Putamen (tissue), 1 donor: ENCODE measurements at regions not wholly inside any gene's neighbourhood (a gene's known extent, or its start where the extent isn't known, plus 50 kb on each side); places are given as distances from the start of the nearest gene placed in this dataset.

Source experiments
- DNase-seq: peaks from one replicate; pipeline ENCODE4 v3.0.0-alpha.2; 2016; ENCODE audit warnings: low spot score

GRCh38 chr1:228897901-228898300 lies 162.6 kb downstream of the RHOU start:
- DNase-seq: no peak

DNA sequence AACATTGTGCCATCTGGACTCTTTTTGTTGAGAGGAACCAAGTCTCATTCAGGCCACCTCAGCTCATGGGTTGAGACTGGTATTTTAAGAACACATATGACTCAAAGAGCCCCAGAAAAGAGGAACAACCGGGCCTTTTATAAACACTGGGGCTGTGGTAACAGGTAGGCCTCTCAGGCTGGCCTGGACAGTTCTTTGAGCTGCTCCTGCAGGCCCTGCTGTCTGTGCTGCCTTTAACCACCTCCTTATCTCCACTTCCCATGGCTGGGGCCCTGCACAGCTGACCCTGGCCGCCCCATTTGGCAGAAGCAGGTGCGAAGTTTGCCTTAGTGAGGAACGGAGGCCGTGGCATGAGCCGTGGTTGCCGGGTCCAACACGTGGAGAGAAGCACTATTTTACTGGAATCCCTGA lies 163.3 kb downstream of the RHOU start:
- no peak for DNase-seq

GRCh38 chr1:228899421-228899956 lies 164.2 kb downstream of the RHOU start:
- DNase-seq: no peak

DNA sequence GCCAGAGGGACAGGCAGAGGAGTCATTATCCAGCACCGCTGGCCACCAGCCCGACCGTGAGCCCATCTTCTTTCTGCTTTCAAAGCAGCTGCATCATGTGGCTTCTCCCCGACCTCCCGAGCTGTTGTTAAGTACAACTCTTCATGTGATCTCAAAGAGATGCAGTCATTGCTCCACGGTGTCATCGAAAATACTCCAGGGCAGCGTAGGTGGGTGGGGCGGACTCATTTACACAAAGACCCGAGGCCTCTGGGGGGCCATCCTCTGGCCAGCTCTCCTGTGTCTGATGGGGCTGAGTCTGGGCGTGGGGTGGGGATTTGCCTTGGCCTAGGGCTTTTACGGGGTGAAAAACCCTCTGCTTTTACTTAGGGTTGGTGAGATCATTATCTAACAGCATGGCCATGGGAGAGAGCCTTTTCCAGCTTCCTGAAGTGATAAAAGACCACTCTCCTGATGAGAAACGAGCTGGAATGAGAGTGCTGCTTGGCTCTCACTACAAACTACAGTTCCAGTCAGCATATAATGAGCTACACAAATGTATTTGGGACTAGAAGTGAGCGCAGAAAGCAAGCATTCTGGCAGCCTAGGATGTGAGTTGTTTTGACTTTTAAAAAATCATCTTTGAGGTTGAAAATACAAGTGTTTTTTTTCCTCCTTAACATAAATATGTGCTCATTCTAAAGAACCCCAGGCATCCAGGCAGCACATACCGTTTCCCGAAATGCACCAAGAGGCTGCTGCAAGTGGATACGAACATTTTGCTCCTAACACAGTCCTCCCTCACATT lies 165.0 kb downstream of the RHOU start:
- DNase-seq: no peak

DNA sequence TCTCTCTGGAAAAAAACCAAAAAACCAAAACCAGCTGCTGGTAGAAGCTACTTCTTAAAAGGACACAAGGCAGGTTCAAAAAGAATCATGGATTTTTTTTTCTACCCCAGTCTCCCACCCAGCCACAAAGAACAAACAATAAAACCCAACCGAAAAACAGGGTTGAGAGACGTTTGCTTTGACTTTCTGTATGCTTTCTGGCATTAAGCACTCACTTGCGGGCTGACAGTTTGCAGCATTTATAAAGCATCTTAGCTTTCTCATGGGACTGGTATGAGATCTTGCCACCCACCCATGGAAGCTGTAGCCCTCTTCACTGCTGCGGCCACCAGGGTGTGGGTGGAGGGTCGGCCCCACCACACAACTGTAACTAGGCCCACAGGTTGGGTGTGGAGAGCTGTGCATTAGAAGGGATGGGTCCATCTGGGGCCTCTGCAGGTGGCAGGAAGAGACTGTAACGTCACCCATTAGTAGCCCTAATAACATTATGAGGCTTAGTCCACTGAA lies 165.7 kb downstream of the RHOU start:
- DNase-seq: no peak

DNA sequence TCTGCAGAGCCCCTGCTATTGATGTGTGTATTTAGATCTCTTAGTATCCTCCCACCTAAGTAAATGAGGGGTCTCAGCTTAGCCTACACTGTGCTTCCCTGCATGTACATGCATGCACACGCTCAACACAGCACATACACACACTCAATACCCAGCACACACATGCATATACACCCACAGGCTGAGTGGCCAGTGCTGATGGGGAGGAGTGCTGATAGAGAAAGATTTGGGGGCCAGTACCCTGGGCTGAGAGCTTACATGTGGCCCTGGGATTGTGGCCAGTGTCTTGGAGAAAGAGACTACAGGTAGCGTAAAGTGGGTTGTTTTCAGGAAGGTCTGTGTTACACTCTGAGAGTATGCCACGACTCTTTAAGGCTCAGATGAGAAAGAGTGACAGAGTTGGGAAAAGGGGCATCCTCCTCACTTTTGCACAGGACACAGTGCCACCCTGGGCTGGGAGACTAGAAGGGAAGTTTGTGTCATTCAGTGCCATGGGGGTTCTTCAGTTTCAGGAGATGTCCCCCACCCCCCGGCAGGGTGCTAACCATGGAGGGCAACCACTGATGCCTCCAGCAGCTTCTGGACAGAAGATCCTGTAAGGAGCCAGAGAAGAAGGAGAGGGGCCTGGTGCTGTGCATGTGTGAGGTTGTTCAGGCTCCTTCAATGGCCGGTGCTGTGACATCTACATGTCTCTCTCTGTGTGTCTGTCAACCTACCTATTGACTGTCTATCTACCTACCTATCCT lies 166.8 kb downstream of the RHOU start:
- DNase-seq: no peak

- peak; percentile 88 for DNase-seq
Measured at GRCh38 chr1:228902781-228903433, 167.6 kb downstream of the RHOU start.

- no peak for DNase-seq
Measured at GRCh38 chr1:228903434-228904071, 168.3 kb downstream of the RHOU start.

DNA sequence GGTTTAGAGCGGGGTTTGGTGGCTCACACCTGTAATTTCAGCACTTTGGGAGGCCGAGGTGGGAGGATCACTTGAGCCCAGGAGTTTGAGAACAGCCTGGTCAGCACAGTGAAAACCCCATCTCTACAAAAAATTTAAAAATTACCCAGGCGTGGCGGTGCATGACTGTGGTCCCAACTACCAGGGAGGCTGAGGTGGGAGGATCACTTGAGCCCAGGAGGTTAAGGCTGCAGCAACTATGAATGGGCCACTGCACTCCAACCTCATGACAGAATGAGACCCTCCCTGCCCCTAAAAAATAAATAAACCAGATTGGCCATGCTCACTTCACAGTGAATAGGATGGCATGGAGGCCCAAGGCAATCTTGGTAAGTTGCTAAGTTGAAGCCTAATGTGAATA lies 168.9 kb downstream of the RHOU start:
- no peak for DNase-seq

DNA sequence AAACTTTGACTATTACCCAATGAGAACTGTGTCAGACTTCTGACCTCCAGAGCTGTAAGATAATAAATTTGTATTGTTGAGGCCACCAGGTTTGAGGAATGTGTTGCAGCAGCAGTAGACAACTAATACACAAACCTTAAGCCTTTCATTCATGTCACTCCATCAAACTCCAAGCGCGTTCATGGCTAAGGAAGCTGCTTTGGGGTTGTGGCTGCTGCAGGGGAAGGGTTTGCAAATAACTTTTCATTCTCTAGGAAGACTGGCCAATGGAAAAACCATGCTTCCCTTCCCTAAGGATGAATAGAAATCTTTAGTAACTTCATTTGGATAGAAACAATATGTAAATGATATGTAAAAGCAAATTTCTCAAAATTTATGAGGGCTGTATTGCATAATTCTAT lies 170.4 kb downstream of the RHOU start:
- no peak for DNase-seq

GRCh38 chr1:228906223-228906860 lies 171.1 kb downstream of the RHOU start:
- DNase-seq: no peak

DNA sequence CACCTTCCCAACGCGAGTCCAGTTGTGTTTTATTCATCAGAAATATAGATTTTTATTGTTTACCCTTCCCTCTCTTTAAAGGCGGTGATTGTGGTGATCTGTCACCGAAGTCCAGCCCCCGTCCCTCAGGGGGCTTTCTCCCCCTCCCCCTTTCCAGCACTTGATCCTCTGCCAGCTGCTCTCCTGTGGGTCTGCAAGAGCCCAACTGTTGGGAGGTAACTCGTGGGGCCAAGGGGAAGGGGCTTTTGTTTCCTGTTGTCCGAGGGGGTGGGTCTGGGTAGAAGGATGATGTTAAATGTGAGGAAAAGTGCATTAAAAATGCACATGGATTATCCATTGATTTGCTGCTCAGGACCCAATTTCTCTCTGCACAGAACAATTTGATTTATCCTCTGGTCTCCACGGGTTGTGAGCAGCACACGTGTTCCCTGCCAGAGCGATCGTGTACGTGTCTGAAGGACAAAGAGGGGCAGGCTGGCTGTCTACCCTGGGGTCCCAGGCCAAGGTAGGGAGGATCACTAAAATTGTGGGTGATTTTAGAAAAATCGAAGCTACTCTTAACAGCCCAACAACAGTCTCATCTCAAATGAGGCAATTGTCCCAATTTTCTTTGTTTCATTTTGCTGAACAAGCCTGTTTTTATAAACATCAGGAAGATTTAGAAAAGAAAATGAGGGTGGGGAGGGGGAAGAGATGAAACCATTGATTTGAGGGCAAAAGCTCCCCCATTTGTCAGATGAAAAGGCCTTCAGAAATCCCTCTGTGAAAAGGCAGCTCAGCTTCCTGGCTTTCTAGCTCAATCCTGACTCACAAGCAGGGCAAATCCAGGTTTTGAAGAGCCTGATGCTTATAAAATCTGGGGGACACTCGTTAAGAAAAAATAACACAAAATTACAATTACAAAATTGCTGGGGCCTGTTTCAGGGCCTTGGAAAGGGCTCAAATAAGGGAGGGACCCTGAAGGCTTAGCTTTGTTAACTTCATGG lies 176.2 kb downstream of the RHOU start:
- no peak for DNase-seq

GRCh38 chr1:228913626-228914414 lies 178.5 kb downstream of the RHOU start:
- DNase-seq: no peak

GRCh38 chr1:228914700-228915099 lies 179.4 kb downstream of the RHOU start:
- DNase-seq: no peak

- DNase-seq: no peak
Measured at GRCh38 chr1:228917342-228917741, 182.1 kb downstream of the RHOU start.

- DNase-seq: no peak
Measured at GRCh38 chr1:228917755-228918154, 182.5 kb downstream of the RHOU start.

- no peak for DNase-seq
Measured at GRCh38 chr1:228918335-228918734, 183.1 kb downstream of the RHOU start.

DNA sequence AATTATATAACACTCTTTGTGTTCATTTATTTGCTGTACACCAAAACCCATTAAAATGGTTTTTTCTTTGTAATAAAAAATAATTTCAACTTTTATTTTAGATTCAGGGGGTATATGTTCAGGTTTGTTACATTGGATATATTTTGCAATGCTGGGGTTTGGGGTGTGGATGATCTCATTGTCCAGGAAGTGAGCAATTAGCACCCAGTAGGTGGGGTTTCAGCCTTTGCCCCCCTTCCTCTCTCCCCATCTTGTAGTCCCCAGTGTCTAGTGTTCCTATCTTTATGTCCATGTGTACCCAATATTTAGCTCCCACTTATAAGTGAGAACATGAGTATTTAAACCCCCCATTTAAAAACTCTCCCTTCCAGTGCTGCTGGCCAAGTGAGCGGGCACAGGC lies 184.6 kb downstream of the RHOU start:
- DNase-seq: no peak

GRCh38 chr1:228920831-228921230 lies 185.6 kb downstream of the RHOU start:
- DNase-seq: no peak
